ENCODE measurements at regions not wholly inside any gene's neighbourhood (a gene's known extent, or its start where the extent isn't known, plus 50 kb on each side); places are given as distances from the start of the nearest gene placed in this dataset.

GRCh38 chr4:24067367-24068193 lies 177.7 kb upstream of the PPARGC1A start:
- TF ChIP-seq, protein P1, sequence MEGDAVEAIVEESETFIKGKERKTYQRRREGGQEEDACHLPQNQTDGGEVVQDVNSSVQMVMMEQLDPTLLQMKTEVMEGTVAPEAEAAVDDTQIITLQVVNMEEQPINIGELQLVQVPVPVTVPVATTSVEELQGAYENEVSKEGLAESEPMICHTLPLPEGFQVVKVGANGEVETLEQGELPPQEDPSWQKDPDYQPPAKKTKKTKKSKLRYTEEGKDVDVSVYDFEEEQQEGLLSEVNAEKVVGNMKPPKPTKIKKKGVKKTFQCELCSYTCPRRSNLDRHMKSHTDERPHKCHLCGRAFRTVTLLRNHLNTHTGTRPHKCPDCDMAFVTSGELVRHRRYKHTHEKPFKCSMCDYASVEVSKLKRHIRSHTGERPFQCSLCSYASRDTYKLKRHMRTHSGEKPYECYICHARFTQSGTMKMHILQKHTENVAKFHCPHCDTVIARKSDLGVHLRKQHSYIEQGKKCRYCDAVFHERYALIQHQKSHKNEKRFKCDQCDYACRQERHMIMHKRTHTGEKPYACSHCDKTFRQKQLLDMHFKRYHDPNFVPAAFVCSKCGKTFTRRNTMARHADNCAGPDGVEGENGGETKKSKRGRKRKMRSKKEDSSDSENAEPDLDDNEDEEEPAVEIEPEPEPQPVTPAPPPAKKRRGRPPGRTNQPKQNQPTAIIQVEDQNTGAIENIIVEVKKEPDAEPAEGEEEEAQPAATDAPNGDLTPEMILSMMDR (IDR thresholded peaks at IDR 0.05; ENCODE audit: insufficient read depth, low read length, poor library complexity, severe bottlenecking): no peak
- TF ChIP-seq EZH2phosphoT487 (conservative IDR thresholded peaks at IDR 0.05; ENCODE audit: low read length): no peak

All from SU-DHL-6 (cell line).